HFFc6 (cell line): ENCODE measurements at regions not wholly inside any gene's neighbourhood (a gene's known extent, or its start where the extent isn't known, plus 50 kb on each side); places are given as distances from the start of the nearest gene placed in this dataset.

Source experiments
- DNase-seq: peaks from one replicate; pipeline ENCODE4 v3.0.0-alpha.2; 2018
- H3K27ac Mint-ChIP-seq: 2 replicates; pipeline ENCODE4 v1.8.0; 2020; ENCODE audit warnings: mild to moderate bottlenecking, mixed read lengths
- H3K27me3 Mint-ChIP-seq: 2 replicates; pipeline ENCODE4 v1.8.0; 2021; ENCODE audit warnings: mild to moderate bottlenecking, moderate library complexity, mixed read lengths; ENCODE audit not compliant: insufficient read depth
- H3K36me3 Mint-ChIP-seq: 2 replicates; pipeline ENCODE4 v1.8.0; 2021; ENCODE audit warnings: low read depth, mixed read lengths
- H3K4me1 Mint-ChIP-seq: 2 replicates; pipeline ENCODE4 v1.8.0; 2020; ENCODE audit warnings: low read depth, mixed read lengths
- H3K4me3 Mint-ChIP-seq: 2 replicates; pipeline ENCODE4 v1.8.0; 2020; ENCODE audit warnings: mild to moderate bottlenecking, moderate library complexity, mixed read lengths
- H3K9me3 Mint-ChIP-seq: 2 replicates; pipeline ENCODE4 v1.8.0; 2020; ENCODE audit warnings: mild to moderate bottlenecking, mixed read lengths
- TF ChIP-seq, protein P1 (sequence below): fragments of 200-600 bp; sonication (generic); IDR thresholded peaks from 2 replicates; pipeline ENCODE4 v1.5.0; 2021; ENCODE audit warnings: antibody characterized with exemption, mild to moderate bottlenecking

DNA sequence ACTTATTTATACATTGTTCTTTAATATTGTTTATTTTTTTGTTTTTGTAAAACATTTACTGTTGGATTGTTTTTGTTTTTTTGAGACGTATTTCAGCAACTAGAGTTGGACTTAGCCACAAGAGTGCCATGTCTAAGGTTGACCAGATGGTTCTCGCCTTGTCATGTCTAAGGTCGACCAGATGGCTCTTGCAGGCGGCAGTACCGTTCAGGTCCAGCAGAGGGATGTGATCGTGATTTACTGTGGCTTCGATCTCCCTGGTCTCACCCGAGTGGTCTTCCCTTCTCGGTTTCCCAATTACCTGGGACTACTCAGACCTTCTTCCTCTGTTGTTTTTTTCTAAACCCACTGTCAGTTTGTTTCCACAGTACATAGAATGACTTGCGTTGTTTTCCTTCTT is 1438.6 kb downstream of the UQCRFS1 start:
- TF ChIP-seq, protein P1, sequence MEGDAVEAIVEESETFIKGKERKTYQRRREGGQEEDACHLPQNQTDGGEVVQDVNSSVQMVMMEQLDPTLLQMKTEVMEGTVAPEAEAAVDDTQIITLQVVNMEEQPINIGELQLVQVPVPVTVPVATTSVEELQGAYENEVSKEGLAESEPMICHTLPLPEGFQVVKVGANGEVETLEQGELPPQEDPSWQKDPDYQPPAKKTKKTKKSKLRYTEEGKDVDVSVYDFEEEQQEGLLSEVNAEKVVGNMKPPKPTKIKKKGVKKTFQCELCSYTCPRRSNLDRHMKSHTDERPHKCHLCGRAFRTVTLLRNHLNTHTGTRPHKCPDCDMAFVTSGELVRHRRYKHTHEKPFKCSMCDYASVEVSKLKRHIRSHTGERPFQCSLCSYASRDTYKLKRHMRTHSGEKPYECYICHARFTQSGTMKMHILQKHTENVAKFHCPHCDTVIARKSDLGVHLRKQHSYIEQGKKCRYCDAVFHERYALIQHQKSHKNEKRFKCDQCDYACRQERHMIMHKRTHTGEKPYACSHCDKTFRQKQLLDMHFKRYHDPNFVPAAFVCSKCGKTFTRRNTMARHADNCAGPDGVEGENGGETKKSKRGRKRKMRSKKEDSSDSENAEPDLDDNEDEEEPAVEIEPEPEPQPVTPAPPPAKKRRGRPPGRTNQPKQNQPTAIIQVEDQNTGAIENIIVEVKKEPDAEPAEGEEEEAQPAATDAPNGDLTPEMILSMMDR, result peak; percentile 50
- Mint-ChIP-seq H3K36me3 (peaks cover 96% of the 10 kb centered on the region), H3K27me3 (peaks cover 2% of the 10 kb centered on the region; the same call in 1 of the 2 replicates), H3K27ac (no peak overlapping the region), H3K4me3 (no peak overlapping the region), H3K4me1 (no peaks in the 10 kb centered on the region), H3K9me3 (peaks cover 62% of the 10 kb centered on the region)
- DNase-seq, result no peak

DNA sequence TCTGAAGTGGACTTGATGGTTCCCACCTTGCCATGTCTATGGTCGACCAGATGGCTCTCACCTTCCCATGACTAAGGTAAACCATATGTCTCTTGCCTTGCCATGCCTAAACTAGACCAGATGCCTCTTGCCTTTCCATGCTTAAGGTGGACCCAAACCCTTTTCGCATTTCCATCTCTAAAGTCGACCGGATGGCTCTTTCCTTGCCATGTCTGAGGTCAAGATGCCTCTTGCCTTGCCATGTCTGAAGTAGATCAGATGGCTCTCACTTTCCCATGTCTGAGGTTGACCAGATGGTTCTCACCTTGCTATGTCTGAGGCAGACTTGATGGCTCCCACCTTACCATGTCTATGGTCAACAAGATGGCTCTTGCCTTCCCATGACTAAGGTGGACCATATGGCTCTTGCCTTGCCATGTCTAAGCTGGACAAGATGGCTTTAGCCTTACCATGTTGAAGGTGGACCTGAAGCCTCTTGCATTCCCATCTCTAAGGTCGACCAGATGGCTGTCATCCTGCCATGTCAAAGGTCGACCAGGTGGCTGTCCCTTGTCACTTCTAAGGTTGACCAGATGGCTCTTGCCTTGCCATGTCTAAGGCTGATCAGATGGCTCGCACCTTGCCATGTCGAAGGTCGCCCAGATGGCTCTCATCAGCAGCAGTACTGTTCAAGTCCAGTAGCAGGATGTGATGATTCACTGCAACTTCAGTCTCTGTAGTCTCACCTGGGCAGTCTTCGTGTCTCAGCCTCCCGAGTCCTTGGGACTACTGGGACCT is 1439.4 kb downstream of the UQCRFS1 start:
- TF ChIP-seq, protein P1, result no peak
- no peak overlapping the region for H3K27ac Mint-ChIP-seq
- peaks cover 70% of the 10 kb centered on the region for H3K9me3 Mint-ChIP-seq
- H3K4me3 Mint-ChIP-seq, result no peak overlapping the region
- DNase-seq, result no peak
- H3K36me3 Mint-ChIP-seq, result peaks cover 89% of the 10 kb centered on the region
- peaks cover 2% of the 10 kb centered on the region; the same call in 1 of the 2 replicates for H3K27me3 Mint-ChIP-seq
- no peaks in the 10 kb centered on the region for H3K4me1 Mint-ChIP-seq

DNA sequence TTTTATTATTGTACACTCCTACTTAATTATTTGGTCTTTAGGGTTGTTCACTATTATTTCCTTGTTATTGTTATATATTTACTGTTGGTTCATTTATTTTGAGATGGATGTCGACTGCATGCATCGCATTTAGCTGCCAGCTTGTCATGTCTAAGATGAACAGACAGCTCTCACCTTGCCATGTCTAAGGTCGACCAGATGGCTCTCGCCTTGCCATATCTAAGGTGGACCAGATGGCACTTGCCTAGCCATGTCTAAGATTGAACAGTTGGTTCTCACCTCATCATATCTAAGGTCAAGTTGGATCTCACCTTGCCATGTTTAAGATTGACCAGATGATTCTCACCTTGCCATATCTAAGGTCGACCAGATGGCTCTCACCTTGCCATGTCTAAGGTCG is 1440.9 kb downstream of the UQCRFS1 start:
- DNase-seq, result no peak
- no peaks in the 10 kb centered on the region for H3K4me1 Mint-ChIP-seq
- no peak overlapping the region for H3K27ac Mint-ChIP-seq
- H3K9me3 Mint-ChIP-seq, result peaks cover 81% of the 10 kb centered on the region
- H3K36me3 Mint-ChIP-seq, result peaks cover 78% of the 10 kb centered on the region
- H3K27me3 Mint-ChIP-seq, result peaks cover 2% of the 10 kb centered on the region; the same call in 1 of the 2 replicates
- TF ChIP-seq, protein P1, result no peak
- H3K4me3 Mint-ChIP-seq, result no peak overlapping the region

DNA sequence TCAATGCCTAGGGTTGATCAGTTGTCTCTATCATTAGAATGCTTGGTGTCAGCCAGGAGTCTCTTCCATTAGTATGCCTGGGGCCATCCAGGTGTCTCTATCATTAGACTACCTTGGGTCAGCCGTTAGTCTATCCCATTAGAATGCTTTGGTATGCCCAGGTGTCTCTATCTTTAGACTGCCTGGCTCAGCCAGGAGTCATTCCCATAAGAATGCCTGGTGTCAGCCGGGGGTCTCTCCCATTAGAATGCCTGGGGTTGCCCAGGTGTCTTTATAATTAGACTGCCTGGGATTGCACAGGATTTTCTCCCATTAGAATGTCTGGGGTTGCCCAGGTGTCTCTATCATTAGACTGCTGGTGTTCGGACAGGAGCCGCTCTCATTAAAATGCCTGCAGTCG is 1442.9 kb downstream of the UQCRFS1 start:
- no peak overlapping the region for H3K27ac Mint-ChIP-seq
- TF ChIP-seq, protein P1, result no peak
- H3K9me3 Mint-ChIP-seq, result peaks cover 78% of the 10 kb centered on the region
- H3K27me3 Mint-ChIP-seq, result peaks cover 2% of the 10 kb centered on the region; the same call in 1 of the 2 replicates
- H3K4me1 Mint-ChIP-seq, result no peaks in the 10 kb centered on the region
- DNase-seq, result no peak
- H3K36me3 Mint-ChIP-seq, result peaks cover 58% of the 10 kb centered on the region
- H3K4me3 Mint-ChIP-seq, result no peak overlapping the region

DNA sequence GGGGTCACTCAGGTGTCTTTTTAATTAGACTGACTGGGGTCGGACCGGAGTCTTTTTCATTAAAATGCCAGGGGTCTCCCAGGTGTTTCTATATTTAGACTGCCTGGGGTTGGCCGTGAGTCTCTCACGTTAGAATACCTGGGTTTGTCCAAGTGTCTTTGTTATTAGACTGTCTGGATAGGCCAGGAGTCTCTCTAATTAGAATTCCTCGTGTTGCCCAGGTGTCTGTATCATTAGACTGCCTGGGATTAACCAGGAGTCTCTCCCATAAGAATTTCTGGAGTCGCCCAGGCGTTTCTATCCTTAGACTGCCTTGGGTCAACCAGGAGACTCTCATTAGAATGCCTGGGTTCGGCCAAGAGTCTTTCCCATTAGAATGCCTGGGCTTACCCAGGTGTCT is 1445.7 kb downstream of the UQCRFS1 start:
- TF ChIP-seq, protein P1, result no peak
- no peaks in the 10 kb centered on the region for H3K27me3 Mint-ChIP-seq
- peaks cover 34% of the 10 kb centered on the region for H3K36me3 Mint-ChIP-seq
- H3K4me1 Mint-ChIP-seq, result no peaks in the 10 kb centered on the region
- no peak for DNase-seq
- no peak overlapping the region for H3K27ac Mint-ChIP-seq
- H3K9me3 Mint-ChIP-seq, result peaks cover 64% of the 10 kb centered on the region
- no peak overlapping the region for H3K4me3 Mint-ChIP-seq
